GM12891 (cell line): ENCODE measurements at regions not wholly inside any gene's neighbourhood (a gene's known extent, or its start where the extent isn't known, plus 50 kb on each side); places are given as distances from the start of the nearest gene placed in this dataset.

ENCODE experiments used
- POLR2A ChIP-seq: IDR thresholded peaks from 2 replicates; pipeline ENCODE4 v1.6.1; 2011; ENCODE audit warnings: low read depth, low read length, control low read depth
- POLR2AphosphoS5 ChIP-seq: IDR thresholded peaks from 2 replicates; pipeline ENCODE4 v1.6.1; 2011; ENCODE audit warnings: low read depth, low read length, control low read depth
- SPI1 ChIP-seq: IDR thresholded peaks from 2 replicates; pipeline ENCODE4 v1.6.1; 2011; ENCODE audit warnings: low read depth, low read length, control low read depth
- TAF1 ChIP-seq: IDR thresholded peaks from 2 replicates; pipeline ENCODE4 v1.6.1; 2011; ENCODE audit warnings: low read depth, low read length, control low read depth

- TF ChIP-seq SPI1 = no peak
- TF ChIP-seq POLR2A = no peak
- TF ChIP-seq POLR2AphosphoS5 = no peak
- no peak for TF ChIP-seq TAF1
Observed at GRCh38 chr20:1775117-1775516, 117.5 kb upstream of the SIRPG start.
